ENCODE measurements at regions not wholly inside any gene's neighbourhood (a gene's known extent, or its start where the extent isn't known, plus 50 kb on each side); places are given as distances from the start of the nearest gene placed in this dataset.

DNA sequence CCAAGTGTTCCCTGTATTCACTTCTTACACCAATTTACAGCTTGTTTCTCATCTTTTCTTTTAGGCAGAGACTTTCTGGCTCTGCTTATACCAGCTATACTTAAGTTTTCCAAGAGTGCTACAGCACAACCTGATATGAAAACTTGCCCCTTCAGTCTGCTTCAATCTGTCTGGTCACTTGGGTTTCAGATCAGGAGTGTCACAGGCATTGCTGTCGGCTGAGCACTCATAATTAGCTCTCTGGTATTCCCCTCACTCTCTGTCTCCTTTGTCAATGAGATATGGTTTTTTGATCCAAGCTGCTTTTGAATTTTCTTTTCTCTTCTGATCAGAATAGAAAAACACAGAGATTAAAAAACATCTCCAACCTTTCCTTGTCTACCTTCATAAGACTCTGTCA lies 194.9 kb upstream of the UMPS start:
- no peak for DNase-seq (ENCODE audit: low read depth in 2 of 2)

DNA sequence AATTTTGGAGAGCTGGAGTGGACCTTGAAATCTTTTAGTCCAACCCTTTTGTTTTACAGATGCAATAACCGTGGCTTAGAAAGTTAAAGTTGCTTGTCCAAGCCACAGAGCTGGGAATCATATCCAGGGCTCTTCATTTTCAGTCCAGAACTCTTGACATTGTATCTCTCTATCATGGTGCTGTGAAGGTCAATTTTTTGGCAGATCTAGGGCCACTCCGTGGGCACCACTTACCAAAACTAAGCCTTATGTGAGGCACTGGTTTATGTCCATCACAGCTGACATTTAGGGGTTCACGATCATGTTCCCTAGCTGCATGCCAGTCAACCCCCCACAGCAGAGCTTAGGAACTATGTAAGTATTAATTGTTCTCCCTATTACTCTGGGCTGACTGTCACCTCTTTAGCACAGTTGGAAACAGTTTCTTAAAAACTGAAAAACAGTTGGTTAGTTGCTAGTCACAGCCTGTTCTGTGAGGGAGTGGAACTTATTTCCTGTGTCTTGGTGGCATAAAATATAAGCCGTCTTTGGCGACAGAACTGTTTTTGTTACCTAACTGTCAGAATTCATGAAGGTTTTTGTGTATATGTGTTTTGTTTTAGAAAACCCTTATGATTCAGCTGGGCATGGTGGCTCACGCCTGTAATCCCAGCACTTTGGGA lies 189.6 kb upstream of the UMPS start:
- no peak for DNase-seq (ENCODE audit: low read depth in 2 of 2)

DNA sequence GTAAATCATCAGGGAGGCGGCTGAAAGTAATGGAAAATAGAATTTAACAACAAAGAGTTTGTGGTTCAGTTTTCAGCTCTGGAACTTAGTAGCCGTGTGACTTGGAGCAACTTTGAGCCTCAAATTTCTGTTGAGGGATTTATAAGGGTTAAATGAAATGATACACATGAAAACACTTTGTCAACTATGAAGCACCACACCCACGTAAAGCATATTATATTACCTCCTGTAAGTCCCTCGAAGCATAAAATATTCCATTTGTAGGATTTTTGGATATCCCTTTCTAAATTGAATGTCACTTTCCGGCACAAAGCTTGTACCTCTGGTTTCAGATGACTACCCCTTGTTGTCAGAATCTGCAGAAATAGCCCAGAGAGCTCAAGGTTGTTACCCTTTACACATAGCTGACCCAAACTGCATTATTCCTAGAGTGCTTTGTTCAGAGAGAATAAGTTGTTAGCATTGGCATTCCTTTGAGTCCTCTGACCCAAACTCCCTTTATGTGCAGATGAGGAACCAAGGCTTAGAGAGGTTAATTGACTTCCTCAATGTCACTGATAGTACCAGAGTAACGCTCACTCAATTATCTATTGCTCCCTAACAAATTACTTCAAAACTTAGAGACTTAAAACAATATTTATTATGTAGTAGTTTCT lies 187.9 kb upstream of the UMPS start:
- no peak for DNase-seq (ENCODE audit: low read depth in 2 of 2)

DNA sequence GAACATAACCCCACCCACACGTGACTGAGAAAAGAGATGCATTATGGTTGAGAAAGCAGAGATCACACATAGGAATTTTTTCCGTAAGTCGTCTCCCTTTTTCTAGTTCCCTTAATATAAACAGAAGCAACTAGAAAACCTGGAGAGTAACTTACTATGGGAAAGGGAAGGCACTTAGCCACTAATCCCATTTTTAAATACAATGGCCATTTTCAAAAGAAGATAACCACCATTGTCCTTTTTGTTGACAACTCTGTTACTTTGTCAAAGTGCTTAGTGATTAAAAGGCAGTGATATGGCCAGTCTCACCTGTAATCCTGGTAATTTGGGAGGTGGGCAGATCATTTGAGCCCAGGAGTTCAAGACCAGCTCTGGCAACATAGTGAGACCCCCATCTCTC lies 184.4 kb upstream of the UMPS start:
- no peak for DNase-seq (ENCODE audit: low read depth in 2 of 2)

DNA sequence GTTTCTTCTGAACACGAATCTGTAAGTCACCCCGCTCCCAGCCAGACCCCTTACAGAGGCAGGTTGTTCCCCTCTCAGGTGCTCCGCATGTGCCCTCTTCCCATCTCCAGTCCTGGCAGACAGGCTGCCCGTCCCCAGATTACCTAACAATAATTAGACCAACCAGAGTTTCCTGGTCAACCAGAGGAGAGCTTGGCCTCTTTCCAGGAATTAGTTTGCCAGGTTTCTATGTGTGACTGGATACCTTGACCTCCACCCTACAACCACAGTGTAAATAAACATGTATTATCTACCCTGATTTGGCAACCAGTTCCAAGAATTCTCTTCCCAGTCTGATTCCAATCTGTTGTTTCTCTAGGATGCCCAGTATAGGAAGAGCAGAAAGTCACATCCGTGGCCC lies 178.0 kb upstream of the UMPS start:
- no peak for DNase-seq (ENCODE audit: low read depth in 2 of 2)

DNA sequence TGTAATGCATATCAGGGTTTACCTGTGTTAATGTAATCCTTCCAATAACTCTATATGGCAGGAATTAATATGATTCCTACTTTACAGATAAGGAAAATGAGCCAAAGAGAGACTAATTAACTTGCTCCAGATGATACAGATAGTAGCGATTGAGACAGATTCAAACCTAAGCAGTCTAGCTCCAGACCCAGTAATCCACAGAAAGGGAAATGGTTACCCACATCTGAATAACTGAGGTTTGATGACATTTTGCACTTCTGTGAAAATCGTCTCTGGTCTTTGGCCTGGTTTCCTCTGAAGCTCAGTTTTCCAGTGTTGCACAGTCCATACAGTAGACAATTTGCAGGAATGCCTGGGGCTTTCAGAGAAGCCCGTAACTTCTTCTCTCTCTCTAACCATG lies 177.1 kb upstream of the UMPS start:
- DNase-seq (ENCODE audit: low read depth in 2 of 2) = no peak

DNA sequence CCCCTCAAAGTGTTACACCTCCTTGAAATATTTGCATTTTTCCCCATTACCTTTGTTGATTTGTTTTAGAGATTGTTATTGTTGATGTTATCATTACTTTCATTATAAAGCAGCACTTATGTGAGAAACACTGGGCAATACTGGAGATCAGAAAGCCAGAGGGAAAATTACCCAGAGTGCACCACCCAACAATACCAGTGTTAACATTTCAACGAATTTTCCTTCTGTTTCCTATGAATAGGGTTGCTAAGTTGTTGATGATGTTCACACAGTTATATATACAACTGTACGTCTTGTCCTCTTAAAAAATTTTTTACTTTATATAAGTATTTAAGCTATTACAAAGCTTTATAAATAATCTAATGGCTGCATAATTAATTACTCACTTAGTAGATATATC lies 173.6 kb upstream of the UMPS start:
- no peak for DNase-seq (ENCODE audit: low read depth in 2 of 2)

DNA sequence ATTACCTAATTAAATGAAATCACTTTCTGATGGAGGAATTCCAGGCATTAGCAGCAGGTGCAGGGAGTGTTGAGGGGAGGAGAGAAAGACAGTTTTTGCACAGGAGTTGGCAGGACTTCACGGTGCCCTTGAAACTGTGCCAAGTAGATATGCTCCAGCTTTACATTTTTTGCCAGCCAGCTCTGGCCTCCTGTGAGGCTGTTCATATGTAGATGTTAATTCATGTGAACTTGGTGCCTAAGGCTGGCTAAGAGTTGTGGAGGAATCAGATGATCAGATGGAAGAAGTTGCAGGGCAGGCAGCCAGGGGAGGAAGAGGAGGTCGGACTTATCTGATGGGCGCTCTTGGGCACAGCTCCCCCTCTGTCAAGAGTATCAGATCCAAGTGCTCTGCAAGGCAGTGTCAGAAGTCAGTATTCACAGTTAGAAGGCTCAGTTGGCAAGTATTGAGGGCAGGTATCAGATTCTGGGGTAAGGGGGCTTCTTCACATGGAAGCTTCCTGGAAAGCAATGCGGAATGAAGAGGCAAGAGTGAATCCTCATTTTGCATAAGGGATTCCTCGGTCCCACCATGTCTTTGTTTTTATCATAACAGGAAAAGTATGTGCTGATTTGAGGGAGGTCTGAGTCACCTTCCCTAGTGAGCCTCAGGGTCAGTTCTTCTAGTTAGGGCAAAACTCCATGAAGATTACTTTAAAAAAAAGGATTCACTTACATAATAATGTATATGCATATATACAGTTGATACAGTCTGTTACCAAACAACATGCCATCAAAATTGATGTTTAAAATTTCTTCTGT lies 172.6 kb upstream of the UMPS start:
- DNase-seq (ENCODE audit: low read depth in 2 of 2) = no peak

DNA sequence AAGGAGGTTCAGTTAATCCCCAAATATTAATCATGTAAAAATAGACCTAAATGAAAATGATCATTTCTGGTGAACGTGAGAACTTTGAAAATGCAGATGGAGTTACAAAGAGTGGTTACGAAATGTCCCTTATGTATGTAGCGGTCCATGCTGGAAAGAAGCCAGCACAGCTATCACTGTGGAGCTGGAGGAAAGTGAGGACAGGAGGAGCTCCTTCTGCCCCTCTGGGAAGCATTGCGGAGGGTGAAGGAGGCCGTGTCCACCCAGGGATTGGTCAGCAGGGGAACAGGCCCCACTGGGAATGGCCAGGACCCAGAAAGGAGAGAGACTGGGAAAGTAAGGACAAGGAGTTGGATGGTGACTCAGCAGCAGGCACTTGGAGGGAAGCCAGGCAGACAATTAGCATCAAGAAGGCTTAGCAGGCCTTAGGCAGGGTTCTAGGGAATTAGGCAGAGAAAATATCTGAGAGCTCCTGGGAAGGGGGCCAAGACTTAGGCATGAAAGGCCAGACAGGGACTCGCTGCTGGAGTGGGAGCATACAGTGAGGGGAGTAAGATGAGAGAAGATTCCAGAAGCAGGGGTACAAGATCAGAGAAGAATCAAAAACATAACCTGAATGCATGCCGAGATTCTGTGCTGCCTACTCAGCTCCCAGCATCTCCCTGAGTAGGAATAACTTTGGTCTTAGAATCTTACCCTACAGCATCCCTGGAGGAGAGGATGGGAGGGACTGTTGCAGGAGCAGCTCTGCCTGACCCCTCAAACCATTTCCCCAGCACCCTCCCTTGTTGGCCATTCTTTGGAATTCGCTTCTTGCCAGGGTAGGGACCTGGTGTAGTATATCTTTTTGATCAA lies 171.0 kb upstream of the UMPS start:
- DNase-seq (ENCODE audit: low read depth in 2 of 2) = no peak

DNA sequence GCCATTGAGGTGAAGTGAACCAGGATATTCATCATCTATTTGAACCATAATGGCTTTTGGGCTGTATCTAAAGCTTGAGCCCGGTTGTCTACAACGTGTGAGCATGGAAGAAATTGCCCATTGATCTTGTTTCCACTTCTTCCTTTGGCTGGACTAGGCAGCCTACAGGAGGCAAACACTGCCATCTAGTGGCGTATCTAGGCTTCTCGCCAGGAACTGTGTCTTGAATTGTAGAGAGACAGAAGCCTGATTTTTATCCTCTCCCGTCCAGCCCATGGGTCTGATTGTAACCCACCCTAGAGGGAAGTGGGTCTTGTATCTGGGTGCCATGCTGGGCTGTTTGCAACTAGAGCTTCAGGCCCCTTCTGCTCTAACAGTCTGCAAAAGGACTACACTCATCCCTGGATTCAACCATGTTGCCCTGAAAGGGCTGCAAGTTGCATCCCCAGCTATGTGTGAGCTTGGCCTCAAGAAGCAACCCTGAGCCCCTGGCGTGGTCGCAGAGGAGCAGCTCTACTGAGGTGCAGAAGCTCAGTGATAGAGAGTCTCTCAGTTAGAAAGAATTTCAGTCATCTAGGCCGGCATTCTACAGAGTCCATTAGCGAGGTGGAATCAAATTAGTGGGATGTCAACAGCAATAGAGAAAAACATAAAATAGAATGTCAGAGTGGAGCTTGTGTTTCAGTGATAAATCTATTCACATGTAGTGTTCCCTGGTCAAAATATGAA lies 170.2 kb upstream of the UMPS start:
- DNase-seq (ENCODE audit: low read depth in 2 of 2) = peak; percentile 23 to 42

DNA sequence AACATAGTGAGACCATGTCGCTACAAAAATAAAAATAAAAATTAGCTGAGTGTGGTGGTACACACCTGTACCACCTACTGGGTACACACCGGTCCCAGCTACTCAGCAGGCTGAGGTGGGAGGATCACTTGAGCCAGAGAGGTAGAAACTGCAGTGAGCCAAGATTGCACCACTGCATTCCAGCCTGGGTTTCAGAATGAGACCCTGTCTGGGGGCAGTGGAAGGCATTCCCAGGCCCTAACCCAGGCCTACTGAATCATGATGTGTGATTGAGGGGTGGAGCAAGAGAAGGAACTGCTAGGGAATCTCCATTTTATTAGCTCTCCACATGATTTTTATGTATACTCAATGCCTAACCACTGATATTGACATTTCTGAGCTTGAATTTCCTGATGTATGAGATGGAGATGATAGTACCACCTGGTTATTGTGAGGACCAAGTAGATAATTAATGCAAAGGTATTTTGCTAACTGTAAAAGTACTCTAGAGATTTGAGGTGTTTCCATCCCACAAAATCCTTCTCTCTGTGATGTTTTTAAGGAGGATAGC lies 169.5 kb upstream of the UMPS start:
- no peak for DNase-seq (ENCODE audit: low read depth in 2 of 2)

DNA sequence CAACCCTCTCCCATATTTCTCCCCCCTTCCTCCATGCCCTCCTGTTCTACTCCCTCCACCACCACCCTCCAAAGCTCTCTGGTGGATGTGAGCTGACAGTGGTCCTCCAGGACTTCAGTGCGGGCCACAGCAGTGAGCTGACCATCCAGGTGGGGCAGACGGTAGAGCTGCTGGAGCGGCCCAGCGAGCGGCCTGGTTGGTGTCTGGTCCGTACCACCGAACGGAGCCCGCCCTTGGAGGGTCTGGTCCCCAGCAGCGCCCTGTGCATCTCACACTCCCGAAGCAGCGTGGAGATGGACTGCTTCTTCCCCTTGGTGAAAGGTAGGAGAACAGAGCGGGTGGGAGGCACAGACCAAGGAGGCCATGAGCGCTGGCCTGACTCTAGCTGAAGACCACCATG lies 167.5 kb upstream of the UMPS start:
- no peak for DNase-seq (ENCODE audit: low read depth in 2 of 2)

DNA sequence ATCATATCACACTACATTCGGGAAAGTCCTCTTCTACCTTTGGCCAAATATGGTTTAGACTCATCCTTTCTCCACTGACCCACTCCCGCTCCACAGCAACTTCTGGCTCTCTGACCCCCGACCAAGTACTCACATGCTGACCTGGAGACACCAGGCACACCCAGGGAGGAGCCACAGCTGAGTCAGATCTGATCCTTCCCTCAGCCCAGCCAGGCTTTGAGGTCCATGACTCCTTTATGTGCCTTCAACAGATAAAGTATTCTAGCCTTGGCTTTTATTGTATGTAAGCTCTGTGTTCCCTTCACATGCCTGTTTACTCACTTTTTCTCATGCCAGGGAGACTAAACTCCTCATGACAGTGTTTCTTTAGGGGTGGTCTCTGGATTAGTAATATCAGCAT lies 166.9 kb upstream of the UMPS start:
- DNase-seq (ENCODE audit: low read depth in 2 of 2) = no peak

DNA sequence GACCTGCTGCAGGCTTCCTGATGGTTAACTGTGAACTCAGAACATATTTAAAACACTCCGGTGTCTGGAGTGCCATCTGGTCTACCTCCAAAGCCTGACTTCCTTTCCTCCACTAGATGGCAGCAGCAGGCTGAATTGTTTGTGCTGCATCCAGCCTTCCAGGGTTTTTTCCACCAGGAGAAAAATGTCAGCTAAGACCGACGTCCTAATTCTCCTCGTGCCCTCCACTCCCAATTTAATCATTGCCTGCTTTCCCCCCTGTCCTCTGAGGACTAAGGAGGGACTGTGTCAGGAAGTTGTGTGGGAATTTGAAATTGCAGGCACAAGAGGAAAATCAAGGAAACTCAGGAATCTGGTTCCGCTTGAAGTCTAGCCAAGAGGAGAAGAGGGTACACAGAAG lies 165.2 kb upstream of the UMPS start:
- peak; percentile 17 to 35 for DNase-seq (ENCODE audit: low read depth in 2 of 2)

DNA sequence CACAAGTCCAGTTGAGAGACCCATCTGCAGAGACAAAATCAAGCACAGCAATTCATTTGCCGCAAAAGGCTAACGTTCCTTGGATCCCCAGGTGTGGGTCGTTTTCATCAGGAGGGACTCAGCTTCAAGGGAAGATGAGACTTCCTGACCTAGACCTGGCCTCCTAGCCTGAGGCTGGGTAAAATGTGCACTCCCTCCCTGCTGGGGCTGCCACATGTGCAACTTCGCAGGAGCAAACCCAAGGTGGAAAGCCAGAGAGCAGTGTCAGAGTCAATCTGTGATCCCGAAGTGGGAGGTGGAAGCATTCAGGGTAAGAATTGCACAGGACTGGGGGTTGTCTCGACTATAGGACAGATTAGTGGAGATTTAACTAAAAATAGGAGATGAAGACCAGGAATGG lies 164.7 kb upstream of the UMPS start:
- DNase-seq (ENCODE audit: low read depth in 2 of 2) = no peak

DNA sequence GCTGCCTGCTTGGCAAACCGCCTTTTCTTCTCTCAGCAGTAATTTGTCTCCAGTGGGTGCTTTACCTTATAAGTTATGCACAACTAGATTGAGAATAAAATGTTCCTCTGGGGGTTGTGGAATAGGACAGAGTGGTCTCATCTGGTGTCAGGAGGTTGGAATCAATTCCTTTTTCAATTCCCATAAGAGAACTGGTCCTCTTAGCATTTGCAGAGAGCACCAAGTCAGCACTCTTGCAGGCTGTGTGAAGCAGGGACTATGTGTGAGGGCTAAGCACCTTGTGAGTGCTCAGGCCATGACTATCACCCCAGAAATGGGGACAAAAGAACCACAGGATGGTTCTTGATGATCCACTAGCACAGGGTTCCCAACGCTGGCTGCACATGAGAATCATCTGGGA lies 163.6 kb upstream of the UMPS start:
- no peak for DNase-seq (ENCODE audit: low read depth in 2 of 2)

DNA sequence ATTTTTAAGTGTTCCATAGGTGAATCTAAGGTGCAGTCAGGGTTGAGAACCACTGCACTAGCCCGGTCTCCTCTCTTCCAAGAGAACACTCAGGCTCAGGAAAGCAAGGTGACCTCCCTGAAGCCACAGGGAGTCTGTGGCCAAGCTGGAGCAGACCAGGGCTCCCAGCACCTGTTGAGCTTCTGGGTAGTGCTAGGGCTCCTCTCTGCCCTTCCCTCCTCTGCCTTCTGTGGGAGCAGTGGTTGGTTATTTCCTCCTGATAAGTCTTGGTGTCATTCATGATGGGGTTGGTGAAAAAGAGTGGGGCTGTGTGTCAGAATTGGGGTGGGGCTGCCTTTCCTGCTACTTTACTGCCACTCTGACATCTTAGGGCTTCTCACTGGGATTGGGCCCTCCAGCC lies 163.1 kb upstream of the UMPS start:
- no peak for DNase-seq (ENCODE audit: low read depth in 2 of 2)

DNA sequence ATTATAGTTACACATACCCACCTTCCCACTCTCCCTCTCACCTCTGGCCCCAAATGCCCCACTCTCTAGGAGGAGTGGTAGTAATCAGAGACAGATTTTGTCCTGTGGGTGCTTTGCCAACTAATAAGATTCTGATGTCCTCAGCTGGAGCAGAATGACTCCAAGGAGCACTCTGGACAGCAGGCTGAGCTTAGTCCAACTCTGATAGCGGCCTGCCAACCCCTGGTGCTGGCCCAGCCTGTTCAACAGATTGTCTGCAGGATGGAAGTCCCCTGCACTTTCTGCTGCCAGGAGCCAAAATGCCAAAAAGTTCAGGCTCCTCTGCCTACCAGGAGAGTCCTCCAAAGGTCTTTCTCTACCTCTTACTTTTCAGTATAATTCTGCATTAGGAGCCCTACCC lies 160.5 kb upstream of the UMPS start:
- no peak for DNase-seq (ENCODE audit: low read depth in 2 of 2)

DNA sequence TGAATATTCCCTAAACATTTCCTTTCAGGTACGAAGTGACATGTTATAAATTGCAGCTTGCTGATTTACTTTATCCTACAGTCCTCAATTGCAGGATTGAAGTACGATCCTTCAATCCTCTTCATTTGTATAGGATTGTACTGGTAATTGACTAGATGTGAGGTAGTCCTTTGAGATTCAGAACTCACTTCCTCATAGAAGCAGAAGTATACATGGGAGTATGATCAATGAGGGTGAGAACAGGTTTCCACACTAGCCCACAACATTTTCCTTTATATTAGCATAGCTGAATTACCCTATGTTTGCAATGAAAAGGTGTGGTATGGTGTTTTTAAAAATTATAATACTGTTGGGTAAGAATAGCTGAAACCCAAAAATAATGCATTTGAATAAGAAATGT lies 160.0 kb upstream of the UMPS start:
- DNase-seq (ENCODE audit: low read depth in 2 of 2) = no peak

DNA sequence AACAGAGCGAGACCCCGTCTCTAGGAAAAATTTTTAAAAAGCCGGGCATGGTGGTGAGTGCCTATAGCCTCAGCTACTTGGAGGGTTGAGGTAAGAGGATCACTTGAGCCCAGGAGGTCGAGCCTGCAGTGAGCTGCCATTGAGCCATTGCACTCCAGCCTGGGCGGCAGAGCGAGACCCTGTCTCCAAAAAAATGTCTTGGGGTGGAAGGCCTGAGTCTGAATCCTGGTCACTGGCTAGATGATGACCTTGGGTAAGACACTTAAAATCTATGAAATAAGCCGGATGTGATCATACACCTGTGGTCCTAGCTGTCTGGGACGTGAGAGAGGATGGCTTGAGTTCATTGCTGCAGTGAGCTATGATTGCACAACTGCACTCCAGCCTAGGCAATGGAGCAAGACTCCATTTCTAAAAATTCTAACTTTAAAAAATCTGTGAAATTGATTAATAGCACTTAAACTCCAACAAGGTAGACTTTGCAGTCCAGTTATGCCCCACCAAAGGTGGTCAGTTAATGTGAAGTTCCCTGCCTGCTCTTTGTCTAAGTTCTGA lies 157.3 kb upstream of the UMPS start:
- DNase-seq (ENCODE audit: low read depth in 2 of 2) = no peak

DNA sequence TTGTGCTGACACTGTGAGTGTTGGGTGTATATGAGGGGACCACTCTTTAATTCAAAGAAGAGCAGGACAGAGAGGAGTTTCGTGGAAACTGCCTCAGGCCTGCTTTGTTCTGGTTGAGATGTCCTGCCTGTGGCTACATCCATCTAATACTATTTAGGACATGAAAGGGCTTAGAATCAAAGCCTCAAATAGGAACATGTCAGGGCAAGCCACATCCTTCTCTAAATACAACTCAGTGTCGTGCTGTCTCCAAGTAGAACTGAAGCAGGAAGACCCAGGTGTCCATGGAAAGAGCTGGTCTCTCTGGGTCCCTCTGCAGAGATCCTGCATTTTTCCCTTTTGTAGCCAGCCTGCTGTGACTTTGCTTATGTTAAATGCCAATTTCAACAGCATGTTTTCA lies 156.2 kb upstream of the UMPS start:
- no peak for DNase-seq (ENCODE audit: low read depth in 2 of 2)

All from stimulated activated CD8-positive, alpha-beta memory T cell treated with anti-CD3 and anti-CD28 coated beads, Interleukin-2, amount 100 ng/mL, for 48 hours (primary cell).